NOMO-1 (cell line): ENCODE measurements at regions not wholly inside any gene's neighbourhood (a gene's known extent, or its start where the extent isn't known, plus 50 kb on each side); places are given as distances from the start of the nearest gene placed in this dataset.
"Not testable (repeated sequence)": the region's sequence is repeated elsewhere in the genome, so short reads cannot be mapped to it uniquely, and the experiment has no call there.

Source experiments
- DNase-seq, 2 experiments: peaks; one replicate each; lab custom pipeline; 2025; ENCODE audit not compliant: unreplicated experiment in 2 of 2; lab: John Stamatoyannopoulos, UW

GRCh38 chr1:80633947-80634706 lies 1166.6 kb upstream of the ADGRL2 start:
- DNase-seq: no peak

- DNase-seq: no peak
Measured at GRCh38 chr1:80632284-80632683, 1168.5 kb upstream of the ADGRL2 start.

GRCh38 chr1:80629304-80629837 lies 1171.4 kb upstream of the ADGRL2 start:
- no peak for DNase-seq

DNA sequence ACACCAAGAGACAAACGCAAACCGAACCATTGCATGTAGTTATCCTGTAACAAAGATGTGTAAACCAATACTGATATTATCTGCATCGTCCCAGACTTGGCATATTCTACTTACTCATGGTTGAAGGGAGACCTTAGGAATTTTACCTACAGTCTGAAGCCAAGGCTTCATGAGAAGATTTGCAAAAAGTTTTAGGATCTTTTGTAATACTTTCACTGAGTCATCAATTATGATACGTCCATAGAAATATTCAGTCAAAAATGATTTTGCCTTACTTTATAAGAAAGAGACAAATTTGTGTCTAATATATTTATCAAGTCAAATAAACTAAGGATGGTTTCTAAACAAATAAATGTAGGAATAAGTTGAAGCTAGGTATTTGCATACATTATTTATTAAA lies 1176.1 kb upstream of the ADGRL2 start:
- no peak for DNase-seq

- DNase-seq: no peak
Measured at GRCh38 chr1:80607064-80607463, 1193.7 kb upstream of the ADGRL2 start.

DNA sequence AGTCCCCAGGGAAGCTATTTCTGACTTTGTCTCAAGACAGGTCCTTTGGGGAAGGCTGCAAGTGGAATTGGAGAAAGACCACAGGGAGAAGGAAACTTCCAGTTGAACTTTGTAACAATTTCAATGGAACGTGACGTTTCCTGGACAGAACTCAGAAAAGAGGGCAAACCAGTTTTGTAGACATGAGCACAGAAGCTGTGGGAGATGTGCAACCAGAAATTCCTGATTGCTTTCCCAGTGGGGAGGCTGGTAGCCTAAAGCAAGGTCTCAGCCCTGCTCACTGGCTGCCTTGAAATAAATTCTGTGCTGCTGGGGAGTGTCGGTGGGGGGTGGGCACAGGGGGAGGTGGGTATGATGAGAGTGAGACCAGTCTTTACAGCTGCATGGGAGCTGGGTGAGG lies 1206.7 kb upstream of the ADGRL2 start:
- DNase-seq: no peak

DNA sequence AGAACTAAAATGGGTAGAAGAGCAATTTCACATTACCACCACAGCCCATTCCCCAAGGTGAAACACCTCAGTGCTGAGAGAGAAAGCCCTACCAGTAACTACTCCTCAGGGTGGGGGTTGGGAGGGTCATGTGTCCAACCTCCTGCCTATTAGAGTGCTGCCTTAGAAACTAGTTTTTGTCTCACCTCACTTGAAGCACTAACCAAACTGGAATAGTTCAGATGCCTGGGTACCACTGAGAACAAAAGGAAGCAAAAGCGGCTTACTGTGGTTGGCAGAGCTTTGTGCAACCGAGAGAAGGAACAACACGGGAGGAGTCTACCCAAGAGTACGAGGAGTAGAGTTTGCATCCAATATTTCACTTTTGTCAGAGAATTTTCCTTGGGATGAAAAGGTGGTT lies 1207.5 kb upstream of the ADGRL2 start:
- no peak for DNase-seq

- no peak for DNase-seq
Measured at GRCh38 chr1:80582980-80583379, 1217.8 kb upstream of the ADGRL2 start.

DNA sequence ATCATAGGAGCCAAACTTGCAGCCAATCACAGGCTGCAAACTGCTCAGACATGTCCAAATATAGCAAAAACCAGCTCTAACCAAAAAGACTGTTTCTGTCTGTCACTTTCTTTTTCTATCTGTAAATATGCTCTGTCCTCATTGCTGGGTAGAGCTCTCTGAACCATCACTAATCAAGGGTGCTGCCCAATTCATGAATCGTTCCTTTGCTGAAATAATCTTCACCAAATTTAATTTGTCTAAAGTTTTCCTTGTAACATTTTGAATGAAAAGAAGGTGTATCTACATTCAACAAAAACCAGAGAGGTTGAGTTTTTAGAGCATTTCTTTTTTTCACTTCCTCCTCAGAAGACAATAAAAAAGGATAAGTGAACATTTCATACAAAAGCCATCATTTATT lies 1221.7 kb upstream of the ADGRL2 start:
- no peak for DNase-seq

DNA sequence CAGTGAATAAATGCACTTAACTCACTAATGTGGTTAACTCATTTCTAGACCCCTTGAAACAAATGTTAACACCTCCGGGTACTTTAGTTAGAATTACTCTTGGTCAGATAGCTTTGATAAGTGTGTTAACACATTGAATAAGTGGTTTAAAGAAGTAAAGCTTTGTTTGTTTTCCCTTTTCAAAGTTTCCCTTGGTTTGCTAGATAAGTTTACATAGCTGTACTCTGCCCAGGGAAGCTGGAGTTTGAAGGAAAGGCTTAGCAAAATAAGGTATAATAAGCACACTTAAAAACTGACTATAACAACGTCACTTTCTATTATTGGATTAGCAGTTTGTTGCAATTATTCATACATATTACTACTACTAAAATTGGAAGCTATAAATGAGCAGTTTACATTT lies 1233.9 kb upstream of the ADGRL2 start:
- DNase-seq: no peak

GRCh38 chr1:80566123-80566522 lies 1234.6 kb upstream of the ADGRL2 start:
- no peak for DNase-seq

DNA sequence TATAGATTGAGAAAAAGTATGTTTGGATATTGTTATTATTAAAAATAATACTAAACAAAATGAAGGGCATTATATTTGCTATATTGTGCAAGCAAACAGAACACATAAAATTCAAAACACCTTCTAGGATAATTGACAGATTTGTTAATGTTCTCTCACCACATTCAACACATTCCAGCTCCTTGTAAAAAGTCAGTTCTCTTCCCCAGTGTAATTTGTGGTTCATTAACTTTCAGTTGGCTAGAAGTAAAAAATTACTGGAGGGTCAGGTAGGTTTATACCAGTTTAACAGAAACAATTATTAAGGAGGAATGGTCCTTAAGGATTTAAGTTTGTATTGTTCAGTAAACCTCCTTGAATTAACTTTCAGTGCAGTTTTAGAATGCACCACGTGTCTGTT lies 1235.3 kb upstream of the ADGRL2 start:
- no peak for DNase-seq

- DNase-seq: no peak
Measured at GRCh38 chr1:80542231-80542630, 1258.5 kb upstream of the ADGRL2 start.

DNA sequence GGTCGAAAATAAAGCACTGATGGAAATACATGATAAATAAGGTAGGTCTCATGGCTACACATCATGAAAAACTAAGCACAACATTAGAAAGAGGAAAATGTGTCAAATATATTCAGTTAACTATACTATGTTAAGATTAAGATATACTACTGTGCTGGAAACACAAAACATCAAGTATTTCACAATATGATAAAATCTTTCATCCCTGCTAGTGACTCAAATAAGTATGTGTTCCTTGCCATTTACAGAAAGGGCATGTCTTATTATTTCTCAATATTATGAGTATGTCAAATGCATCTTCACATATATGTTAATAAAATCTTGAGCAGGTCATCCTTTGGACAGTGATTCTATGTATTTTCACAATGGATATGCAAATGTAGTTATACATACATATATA lies 1260.1 kb upstream of the ADGRL2 start:
- DNase-seq: no peak

GRCh38 chr1:80540149-80540548 lies 1260.6 kb upstream of the ADGRL2 start:
- DNase-seq: no peak

GRCh38 chr1:80539298-80539697 lies 1261.4 kb upstream of the ADGRL2 start:
- DNase-seq: not testable (repeated sequence)

DNA sequence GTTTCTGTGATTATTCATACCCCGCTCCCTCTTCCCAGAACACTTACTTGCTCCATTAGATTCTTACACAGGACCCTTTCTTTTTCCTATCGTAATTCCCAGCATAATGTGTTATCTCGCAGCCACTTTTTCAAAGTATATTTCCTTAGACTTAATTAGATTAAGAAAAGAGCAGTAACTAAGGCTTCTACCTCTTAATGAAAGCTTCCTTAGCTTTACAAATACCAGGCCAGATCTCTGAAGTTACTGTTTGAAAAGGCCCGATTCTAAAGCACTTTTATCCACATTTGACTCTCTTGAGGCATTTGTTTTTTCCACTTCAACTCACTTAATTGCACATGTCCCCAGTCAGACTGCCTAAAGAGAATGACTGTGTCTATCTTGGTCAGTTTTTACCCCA lies 1264.3 kb upstream of the ADGRL2 start:
- no peak for DNase-seq

DNA sequence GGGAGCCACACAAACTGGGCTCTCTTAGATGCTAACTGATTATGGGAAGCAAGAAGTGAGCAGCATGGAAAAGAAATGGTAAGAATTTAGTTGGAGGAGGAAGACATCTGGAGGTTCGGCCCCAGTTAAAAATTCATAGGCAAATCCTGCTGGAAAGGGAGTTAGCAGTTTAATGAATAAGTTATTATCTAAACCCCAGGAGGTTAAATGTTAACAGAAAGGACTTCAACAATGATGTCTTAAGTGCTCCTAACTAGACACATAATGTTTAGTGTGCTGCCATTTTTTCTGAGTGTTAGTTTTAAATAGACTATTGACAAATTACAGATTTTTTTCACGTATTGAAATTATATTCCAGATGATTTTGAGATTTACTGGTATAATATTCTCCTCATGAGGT lies 1265.3 kb upstream of the ADGRL2 start:
- DNase-seq: no peak

DNA sequence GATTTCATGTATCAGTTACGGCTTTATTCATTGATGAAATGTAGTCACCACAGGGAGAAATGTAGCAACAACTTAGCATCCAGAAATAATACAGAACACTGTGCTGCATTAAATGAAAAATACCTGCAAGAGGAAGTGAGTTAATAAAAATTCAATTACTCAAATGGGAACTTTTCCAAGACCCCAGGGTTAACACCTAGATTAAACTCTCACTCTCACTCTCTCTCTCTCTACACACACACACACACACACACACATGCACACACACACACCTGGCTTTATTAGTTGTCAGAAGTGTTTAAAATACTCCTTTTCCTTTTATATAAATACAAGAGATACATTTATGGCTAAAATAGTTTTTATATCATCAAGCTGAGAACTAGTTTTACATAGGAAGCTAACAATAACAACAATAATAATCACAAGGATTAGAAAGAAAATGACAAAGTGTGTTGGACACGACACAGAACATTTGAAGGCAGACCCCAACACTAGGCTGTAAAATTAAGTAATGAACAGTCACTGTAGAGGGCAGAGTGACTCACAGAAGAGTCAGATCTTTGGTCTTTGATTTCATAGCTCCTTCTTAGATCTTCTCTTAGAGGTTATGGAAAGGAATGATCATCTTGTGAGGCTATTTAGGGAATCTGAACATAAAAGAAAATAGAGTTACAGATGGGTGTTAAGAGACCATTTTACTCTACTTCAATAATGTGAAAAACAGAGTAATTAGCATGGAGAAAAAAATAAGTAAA lies 1266.0 kb upstream of the ADGRL2 start:
- DNase-seq: no peak

DNA sequence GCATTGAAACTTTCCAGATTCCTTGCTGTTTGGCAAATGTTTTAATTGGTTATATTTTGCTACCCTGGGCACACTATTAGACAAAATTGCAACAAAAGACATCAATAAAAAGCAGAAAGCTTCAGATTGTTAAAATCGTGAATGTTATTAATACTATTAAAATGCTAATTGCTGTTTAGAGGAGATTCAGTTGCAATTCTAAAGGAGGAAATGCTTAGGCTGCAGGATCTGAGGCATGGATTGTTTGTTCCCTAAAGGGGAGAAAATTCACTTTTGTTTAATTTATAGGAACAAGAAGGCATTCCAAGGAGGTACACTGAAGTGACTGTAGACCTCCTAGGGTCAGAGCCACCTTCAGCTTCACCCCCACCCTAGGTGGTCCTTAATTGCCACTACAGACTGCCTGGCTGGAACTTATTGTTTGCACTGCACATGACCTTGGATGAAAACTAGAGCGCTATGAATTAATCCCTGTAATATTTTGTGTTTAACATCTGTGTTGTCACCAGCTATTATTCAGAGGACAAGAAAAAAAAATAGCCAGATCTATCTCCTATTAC lies 1266.9 kb upstream of the ADGRL2 start:
- DNase-seq: no peak

GRCh38 chr1:80533093-80533492 lies 1267.6 kb upstream of the ADGRL2 start:
- DNase-seq: no peak

GRCh38 chr1:80531182-80531581 lies 1269.6 kb upstream of the ADGRL2 start:
- no peak for DNase-seq
